Astrocyte (in vitro differentiated cells and primary cell): ENCODE measurements at regions not wholly inside any gene's neighbourhood (a gene's known extent, or its start where the extent isn't known, plus 50 kb on each side); places are given as distances from the start of the nearest gene placed in this dataset.

Source experiments
- EZH2 ChIP-seq: IDR thresholded peaks from 2 replicates; pipeline ENCODE4 v1.6.1; 2012; ENCODE audit warnings: mild to moderate bottlenecking, low read length, inconsistent platforms; ENCODE audit not compliant: insufficient read depth
- TF ChIP-seq, protein P1 (sequence below): IDR thresholded peaks from 2 replicates; pipeline ENCODE4 v1.5.1; 2011; ENCODE audit warnings: low read depth, mild to moderate bottlenecking, inconsistent platforms, low read length, moderate library complexity; ENCODE audit not compliant: insufficient read depth

DNA sequence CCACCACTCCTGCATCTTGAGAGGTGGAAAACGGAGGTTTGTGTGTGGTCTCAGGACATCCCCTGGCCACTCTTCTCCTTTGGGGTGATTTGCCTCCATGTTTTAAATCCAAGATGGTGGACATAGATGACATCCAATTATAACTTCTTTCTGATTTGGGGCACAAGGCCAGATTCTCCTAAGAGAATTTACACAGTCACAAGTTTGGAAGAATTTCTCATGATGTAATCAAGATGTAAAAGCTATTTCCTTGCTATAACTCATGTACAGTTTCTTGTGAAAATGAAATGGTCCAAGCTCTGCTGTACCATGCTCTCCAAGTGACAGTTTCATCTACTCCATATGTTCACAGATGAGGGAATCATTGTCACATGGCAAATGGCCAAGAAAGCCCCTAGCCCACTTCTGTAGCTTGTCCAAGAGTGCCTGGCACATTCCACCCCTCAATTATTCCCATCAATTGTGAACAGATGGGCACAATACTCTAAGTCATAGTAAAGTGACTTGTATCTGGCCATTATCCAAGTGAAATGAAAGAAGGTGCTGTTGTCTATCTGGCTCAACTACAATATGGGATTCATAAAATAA lies 134.6 kb upstream of the ROPN1 start:
- TF ChIP-seq, protein P1, sequence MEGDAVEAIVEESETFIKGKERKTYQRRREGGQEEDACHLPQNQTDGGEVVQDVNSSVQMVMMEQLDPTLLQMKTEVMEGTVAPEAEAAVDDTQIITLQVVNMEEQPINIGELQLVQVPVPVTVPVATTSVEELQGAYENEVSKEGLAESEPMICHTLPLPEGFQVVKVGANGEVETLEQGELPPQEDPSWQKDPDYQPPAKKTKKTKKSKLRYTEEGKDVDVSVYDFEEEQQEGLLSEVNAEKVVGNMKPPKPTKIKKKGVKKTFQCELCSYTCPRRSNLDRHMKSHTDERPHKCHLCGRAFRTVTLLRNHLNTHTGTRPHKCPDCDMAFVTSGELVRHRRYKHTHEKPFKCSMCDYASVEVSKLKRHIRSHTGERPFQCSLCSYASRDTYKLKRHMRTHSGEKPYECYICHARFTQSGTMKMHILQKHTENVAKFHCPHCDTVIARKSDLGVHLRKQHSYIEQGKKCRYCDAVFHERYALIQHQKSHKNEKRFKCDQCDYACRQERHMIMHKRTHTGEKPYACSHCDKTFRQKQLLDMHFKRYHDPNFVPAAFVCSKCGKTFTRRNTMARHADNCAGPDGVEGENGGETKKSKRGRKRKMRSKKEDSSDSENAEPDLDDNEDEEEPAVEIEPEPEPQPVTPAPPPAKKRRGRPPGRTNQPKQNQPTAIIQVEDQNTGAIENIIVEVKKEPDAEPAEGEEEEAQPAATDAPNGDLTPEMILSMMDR, result no peak
- TF ChIP-seq EZH2, result no peak
